SK-N-SH (cell line): ENCODE measurements at regions not wholly inside any gene's neighbourhood (a gene's known extent, or its start where the extent isn't known, plus 50 kb on each side); places are given as distances from the start of the nearest gene placed in this dataset.

Experiments used
- CTCF ChIA-PET: fragments of 300-600, 350-600 bp; formaldehyde crosslinking; extraction: SDS; loops from one replicate; lab custom pipeline; 2021; lab: Yijun Ruan, JAX
- POLR2A ChIA-PET: fragments of 350-600 bp; sonication (Branson Sonifier 250); formaldehyde crosslinking; extraction: SDS; loops from one replicate; lab custom pipeline; 2020; ENCODE audit warnings: antibody characterized with exemption, inconsistent platforms; lab: Yijun Ruan, JAX
- DNase-seq: peaks from one replicate; pipeline ENCODE4 v3.0.0; 2012
- H2AFZ ChIP-seq: fragments of 200-600 bp; sonication (generic); 2 replicates; pipeline ENCODE4 v1.8.1; 2016; ENCODE audit warnings: antibody characterized with exemption, mild to moderate bottlenecking, low read depth
- H3F3A ChIP-seq: fragments of 200-600 bp; sonication (generic); replicated peaks from 2 replicates; pipeline ENCODE3; 2016; ENCODE audit warnings: antibody characterized with exemption, mild to moderate bottlenecking; ENCODE audit not compliant: insufficient read depth
- H3K27ac ChIP-seq, 2 experiments: fragments of 200-500 bp in 1 of 2; fragments of 200-600 bp in 1 of 2; sonication (Bioruptor generic) in 1 of 2; sonication (generic), shearing (Covaris generic) in 1 of 2; 2 replicates each; pipeline versions ENCODE4 v1.5.1 to v1.6.1; 2014 to 2016; ENCODE audit warnings: low read depth in 2 of 2, inconsistent platforms in 1 of 2, low read length in 1 of 2, mild to moderate bottlenecking in 1 of 2, mixed read lengths in 1 of 2
- H3K27me3 ChIP-seq: fragments of 200-600 bp; sonication (generic), shearing (Covaris generic); 2 replicates; pipeline ENCODE4 v1.6.1; 2016; ENCODE audit warnings: mixed run types; ENCODE audit not compliant: insufficient read depth
- H3K36me3 ChIP-seq, 2 experiments: fragments of 200-500 bp in 1 of 2; fragments of 200-600 bp in 1 of 2; sonication (Bioruptor generic) in 1 of 2; sonication (generic) in 1 of 2; replicated peaks in 1 of 2; 2 replicates each; pipeline versions ENCODE3 to v1.5.1; 2014 to 2016; ENCODE audit warnings: low read length in 1 of 2, mild to moderate bottlenecking in 1 of 2; ENCODE audit not compliant: insufficient read depth in 2 of 2, control insufficient read depth in 1 of 2
- H3K4me1 ChIP-seq, 2 experiments: fragments of 200-500 bp in 1 of 2; fragments of 200-600 bp in 1 of 2; sonication (Bioruptor generic) in 1 of 2; sonication (generic), shearing (Covaris generic) in 1 of 2; 2 replicates each; pipeline versions ENCODE4 v1.5.1 to v1.6.1; 2014 to 2016; ENCODE audit warnings: low read depth in 1 of 2, low read length in 1 of 2, mixed run types in 1 of 2; ENCODE audit not compliant: insufficient read depth in 2 of 2, control insufficient read depth in 1 of 2
- H3K4me2 ChIP-seq: fragments of 200-600 bp; sonication (generic), shearing (Covaris generic); 2 replicates; pipeline ENCODE4 v1.6.1; 2017; ENCODE audit warnings: mixed run types
- H3K4me3 ChIP-seq, 2 experiments: fragments of 200-500 bp in 1 of 2; fragments of 200-600 bp in 1 of 2; sonication (Bioruptor generic) in 1 of 2; sonication (generic), shearing (Covaris generic) in 1 of 2; 2 replicates each; pipeline versions ENCODE4 v1.5.1 to v1.8.1; 2014 to 2016; ENCODE audit warnings: low read depth in 2 of 2, inconsistent platforms in 1 of 2, low read length in 1 of 2, mild to moderate bottlenecking in 1 of 2, mixed read lengths in 1 of 2, moderate library complexity in 1 of 2
- H3K79me2 ChIP-seq: fragments of 200-600 bp; sonication (generic); 2 replicates; pipeline ENCODE4 v1.8.1; 2017; ENCODE audit warnings: mild to moderate bottlenecking; ENCODE audit not compliant: insufficient read depth
- H3K9ac ChIP-seq: fragments of 200-600 bp; sonication (generic); 2 replicates; pipeline ENCODE4 v1.6.1; 2017; ENCODE audit warnings: mixed run types
- H3K9me2 ChIP-seq: fragments of 200-600 bp; sonication (generic); 2 replicates; pipeline ENCODE4 v1.6.1; 2017; ENCODE audit warnings: mixed run types
- H3K9me3 ChIP-seq: fragments of 200-600 bp; sonication (generic); 2 replicates; pipeline ENCODE4 v1.6.1; 2017; ENCODE audit warnings: mixed run types, mild to moderate bottlenecking, moderate library complexity
- H4K20me1 ChIP-seq: fragments of 200-600 bp; sonication (generic); 2 replicates; pipeline ENCODE4 v1.6.1; 2017; ENCODE audit warnings: mild to moderate bottlenecking, mixed run types; ENCODE audit not compliant: insufficient read depth
- ELF1 ChIP-seq: IDR thresholded peaks from 2 replicates; pipeline ENCODE4 v1.4.0; 2012
- EP300 ChIP-seq, 2 experiments: IDR thresholded peaks; 2 replicates each; pipeline versions ENCODE4 v1.4.0 to v1.6.1; 2012; ENCODE audit warnings: borderline replicate concordance in 1 of 2, low read depth in 1 of 2, low read length in 1 of 2
- FOSL2 ChIP-seq: IDR thresholded peaks from 2 replicates; pipeline ENCODE4 v1.4.0; 2012; ENCODE audit warnings: low read depth, mild to moderate bottlenecking, moderate library complexity, borderline replicate concordance
- JUND ChIP-seq: IDR thresholded peaks from 2 replicates; pipeline ENCODE4 v1.4.0; 2012
- MEF2A ChIP-seq: IDR thresholded peaks from 2 replicates; pipeline ENCODE4 v1.4.0; 2012; ENCODE audit warnings: low read depth, borderline replicate concordance
- NRF1 ChIP-seq: IDR thresholded peaks from 2 replicates; pipeline ENCODE4 v1.6.1; 2012; ENCODE audit warnings: low read depth, mild to moderate bottlenecking, low read length
- POLR2AphosphoS5 ChIP-seq: IDR thresholded peaks from 2 replicates; pipeline ENCODE4 v1.6.1; 2012; ENCODE audit warnings: low read depth, low read length
- RAD21 ChIP-seq: IDR thresholded peaks from 2 replicates; pipeline ENCODE4 v1.6.1; 2012; ENCODE audit warnings: mild to moderate bottlenecking, low read length
- TCF12 ChIP-seq: IDR thresholded peaks from 2 replicates; pipeline ENCODE4 v1.4.0; 2012
- WGBS: methylation state at CpG from one replicate; pipeline ENCODE4 v1.1.6; 2017; ENCODE audit warnings: low lambda C conversion rate; 5-methylcytosine and 5-hydroxymethylcytosine counted together
- TF ChIP-seq, protein P1 (sequence below): IDR thresholded peaks from 2 replicates; pipeline ENCODE4 v1.4.0; 2012; ENCODE audit warnings: low read depth, borderline replicate concordance
- TF ChIP-seq, protein P2 (sequence below): fragments of 150-350 bp; IDR thresholded peaks from 2 replicates; pipeline ENCODE4 v1.6.1; 2016; ENCODE audit warnings: mild to moderate bottlenecking, low read depth, low read length
- TF ChIP-seq, protein P3 (sequence below): IDR thresholded peaks from 2 replicates; pipeline ENCODE4 v1.6.1; 2012; ENCODE audit warnings: mild to moderate bottlenecking, low read depth, low read length, moderate library complexity
- TF ChIP-seq, protein P4 (sequence below): IDR thresholded peaks from 2 replicates; pipeline ENCODE4 v1.4.0; 2012; ENCODE audit warnings: low read depth, borderline replicate concordance

DNA sequence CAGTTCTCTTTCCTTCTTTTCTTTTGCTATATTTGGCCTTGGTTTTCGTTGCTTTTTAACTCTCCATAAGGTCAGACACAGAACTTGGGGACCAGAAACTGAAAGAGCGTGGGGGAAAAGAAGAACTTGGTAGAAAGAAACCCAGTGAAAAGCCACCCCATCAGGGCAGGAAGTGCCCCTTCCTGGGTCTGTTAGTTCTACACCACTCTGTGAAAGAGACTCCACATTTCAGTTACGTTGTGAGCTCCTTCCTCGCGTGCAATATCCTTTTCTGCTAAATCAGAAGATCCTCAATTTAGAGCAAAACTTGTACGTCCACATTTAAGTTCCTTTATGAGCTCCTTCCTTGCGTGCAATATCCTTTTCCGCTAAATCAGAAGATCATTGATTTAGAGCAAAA is 220.6 kb upstream of the FOXK1 start:
- peaks cover 6% of the 10 kb centered on the region; the same call in 1 of the 2 replicates for H3K9me3 ChIP-seq

DNA sequence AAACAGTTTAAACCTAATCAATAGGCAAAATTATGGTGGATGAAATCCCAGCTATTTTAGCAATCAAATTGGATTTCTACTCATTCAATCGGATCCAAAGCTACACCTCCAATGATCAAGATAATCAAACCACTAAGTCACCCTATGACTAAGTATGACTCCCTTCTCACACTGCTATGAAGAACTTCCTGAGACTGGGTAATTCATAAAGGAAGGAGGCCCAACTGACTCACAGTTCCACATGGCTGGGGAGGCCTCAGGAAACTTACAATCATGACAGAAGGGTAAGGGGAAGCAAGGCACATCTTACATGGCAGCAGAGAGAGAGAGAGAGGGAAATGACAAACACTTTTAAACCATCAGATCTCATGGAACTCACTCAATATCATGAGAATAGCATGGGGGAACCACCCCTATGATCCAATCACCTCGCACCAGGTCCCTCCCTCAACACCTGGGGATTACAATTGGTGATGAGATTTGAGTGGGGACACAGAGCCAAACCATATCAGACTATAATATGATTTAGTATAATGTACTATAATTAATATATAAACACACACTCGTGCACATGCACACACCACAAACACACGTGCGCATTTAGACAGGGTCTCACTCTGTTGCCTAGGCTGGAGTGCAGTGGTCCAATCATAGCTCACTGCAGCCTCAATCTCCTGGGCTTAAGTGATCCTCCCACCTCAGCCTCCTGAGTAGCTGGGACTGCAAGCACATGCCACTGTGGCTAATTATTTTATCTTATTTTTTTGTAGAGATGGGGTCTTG is 213.6 kb upstream of the FOXK1 start:
- Histone ChIP-seq H2AFZ (no peak overlapping the region), H3K4me2 (no peak overlapping the region), H3K4me1 (no peaks in the 10 kb centered on the region), H3K9ac (no peak overlapping the region), H3K79me2 (no peaks in the 10 kb centered on the region), H3K36me3 (no peaks in the 10 kb centered on the region), H3K27ac (no peak overlapping the region), H4K20me1 (no peaks in the 10 kb centered on the region), H3F3A (no peaks in the 10 kb centered on the region), H3K27me3 (no peaks in the 10 kb centered on the region), H3K4me3 (no peak overlapping the region), H3K9me2 (no peaks in the 10 kb centered on the region), H3K9me3 (peaks cover 8% of the 10 kb centered on the region; the same call in 1 of the 2 replicates)
- 44% methylated on average over 5 of the region's 5 CpGs for WGBS
- ChIA-PET POLR2A (no interaction called here), CTCF (interaction anchor here (1.0 to 2.2 kb wide), 2 partner anchors 11 to 366 kb away, joined by 4 to 9 read pairs; no protein-coding TSS in a partner anchor)
- DNase-seq, result no peak
- TF ChIP-seq JUND, result no peak
- TF ChIP-seq, protein P1, sequence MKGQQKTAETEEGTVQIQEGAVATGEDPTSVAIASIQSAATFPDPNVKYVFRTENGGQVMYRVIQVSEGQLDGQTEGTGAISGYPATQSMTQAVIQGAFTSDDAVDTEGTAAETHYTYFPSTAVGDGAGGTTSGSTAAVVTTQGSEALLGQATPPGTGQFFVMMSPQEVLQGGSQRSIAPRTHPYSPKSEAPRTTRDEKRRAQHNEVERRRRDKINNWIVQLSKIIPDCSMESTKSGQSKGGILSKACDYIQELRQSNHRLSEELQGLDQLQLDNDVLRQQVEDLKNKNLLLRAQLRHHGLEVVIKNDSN, result no peak
- TF ChIP-seq, protein P2, sequence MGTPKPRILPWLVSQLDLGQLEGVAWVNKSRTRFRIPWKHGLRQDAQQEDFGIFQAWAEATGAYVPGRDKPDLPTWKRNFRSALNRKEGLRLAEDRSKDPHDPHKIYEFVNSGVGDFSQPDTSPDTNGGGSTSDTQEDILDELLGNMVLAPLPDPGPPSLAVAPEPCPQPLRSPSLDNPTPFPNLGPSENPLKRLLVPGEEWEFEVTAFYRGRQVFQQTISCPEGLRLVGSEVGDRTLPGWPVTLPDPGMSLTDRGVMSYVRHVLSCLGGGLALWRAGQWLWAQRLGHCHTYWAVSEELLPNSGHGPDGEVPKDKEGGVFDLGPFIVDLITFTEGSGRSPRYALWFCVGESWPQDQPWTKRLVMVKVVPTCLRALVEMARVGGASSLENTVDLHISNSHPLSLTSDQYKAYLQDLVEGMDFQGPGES, result no peak
- TF ChIP-seq EP300 (IDR thresholded peaks at IDR 0.05; ENCODE audit: borderline replicate concordance in 1 of 2, low read depth in 1 of 2, low read length in 1 of 2), result no peak
- TF ChIP-seq TCF12, result no peak
- TF ChIP-seq, protein P3, sequence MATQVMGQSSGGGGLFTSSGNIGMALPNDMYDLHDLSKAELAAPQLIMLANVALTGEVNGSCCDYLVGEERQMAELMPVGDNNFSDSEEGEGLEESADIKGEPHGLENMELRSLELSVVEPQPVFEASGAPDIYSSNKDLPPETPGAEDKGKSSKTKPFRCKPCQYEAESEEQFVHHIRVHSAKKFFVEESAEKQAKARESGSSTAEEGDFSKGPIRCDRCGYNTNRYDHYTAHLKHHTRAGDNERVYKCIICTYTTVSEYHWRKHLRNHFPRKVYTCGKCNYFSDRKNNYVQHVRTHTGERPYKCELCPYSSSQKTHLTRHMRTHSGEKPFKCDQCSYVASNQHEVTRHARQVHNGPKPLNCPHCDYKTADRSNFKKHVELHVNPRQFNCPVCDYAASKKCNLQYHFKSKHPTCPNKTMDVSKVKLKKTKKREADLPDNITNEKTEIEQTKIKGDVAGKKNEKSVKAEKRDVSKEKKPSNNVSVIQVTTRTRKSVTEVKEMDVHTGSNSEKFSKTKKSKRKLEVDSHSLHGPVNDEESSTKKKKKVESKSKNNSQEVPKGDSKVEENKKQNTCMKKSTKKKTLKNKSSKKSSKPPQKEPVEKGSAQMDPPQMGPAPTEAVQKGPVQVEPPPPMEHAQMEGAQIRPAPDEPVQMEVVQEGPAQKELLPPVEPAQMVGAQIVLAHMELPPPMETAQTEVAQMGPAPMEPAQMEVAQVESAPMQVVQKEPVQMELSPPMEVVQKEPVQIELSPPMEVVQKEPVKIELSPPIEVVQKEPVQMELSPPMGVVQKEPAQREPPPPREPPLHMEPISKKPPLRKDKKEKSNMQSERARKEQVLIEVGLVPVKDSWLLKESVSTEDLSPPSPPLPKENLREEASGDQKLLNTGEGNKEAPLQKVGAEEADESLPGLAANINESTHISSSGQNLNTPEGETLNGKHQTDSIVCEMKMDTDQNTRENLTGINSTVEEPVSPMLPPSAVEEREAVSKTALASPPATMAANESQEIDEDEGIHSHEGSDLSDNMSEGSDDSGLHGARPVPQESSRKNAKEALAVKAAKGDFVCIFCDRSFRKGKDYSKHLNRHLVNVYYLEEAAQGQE, result no peak

More for the DNA sequence above, 220.6 kb upstream of the FOXK1 start:
- Histone ChIP-seq H3K27me3 (no peaks in the 10 kb centered on the region), H3K4me3 (no peak overlapping the region), H2AFZ (no peak overlapping the region), H3K9ac (no peak overlapping the region), H3K79me2 (no peaks in the 10 kb centered on the region), H3K9me2 (no peaks in the 10 kb centered on the region), H3K4me1 (no peaks in the 10 kb centered on the region), H3K27ac (no peak overlapping the region), H4K20me1 (no peaks in the 10 kb centered on the region), H3K36me3 (no peaks in the 10 kb centered on the region), H3F3A (no peaks in the 10 kb centered on the region), H3K4me2 (no peak overlapping the region)
- ChIA-PET CTCF (interaction anchor here (0.6 to 0.8 kb wide), 2 partner anchors 9 to 701 kb away, joined by 3 read pairs; no protein-coding TSS in a partner anchor), POLR2A (no interaction called here)
- TF ChIP-seq, protein P3, result no peak
- TF ChIP-seq JUND (no peak), ELF1 (no peak), MEF2A (no peak), NRF1 (no peak), RAD21 (no peak), POLR2AphosphoS5 (no peak), FOSL2 (no peak)
- TF ChIP-seq, protein P4, sequence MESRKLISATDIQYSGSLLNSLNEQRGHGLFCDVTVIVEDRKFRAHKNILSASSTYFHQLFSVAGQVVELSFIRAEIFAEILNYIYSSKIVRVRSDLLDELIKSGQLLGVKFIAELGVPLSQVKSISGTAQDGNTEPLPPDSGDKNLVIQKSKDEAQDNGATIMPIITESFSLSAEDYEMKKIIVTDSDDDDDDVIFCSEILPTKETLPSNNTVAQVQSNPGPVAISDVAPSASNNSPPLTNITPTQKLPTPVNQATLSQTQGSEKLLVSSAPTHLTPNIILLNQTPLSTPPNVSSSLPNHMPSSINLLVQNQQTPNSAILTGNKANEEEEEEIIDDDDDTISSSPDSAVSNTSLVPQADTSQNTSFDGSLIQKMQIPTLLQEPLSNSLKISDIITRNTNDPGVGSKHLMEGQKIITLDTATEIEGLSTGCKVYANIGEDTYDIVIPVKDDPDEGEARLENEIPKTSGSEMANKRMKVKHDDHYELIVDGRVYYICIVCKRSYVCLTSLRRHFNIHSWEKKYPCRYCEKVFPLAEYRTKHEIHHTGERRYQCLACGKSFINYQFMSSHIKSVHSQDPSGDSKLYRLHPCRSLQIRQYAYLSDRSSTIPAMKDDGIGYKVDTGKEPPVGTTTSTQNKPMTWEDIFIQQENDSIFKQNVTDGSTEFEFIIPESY, result no peak
- WGBS, result 47% methylated on average over 8 of the region's 8 CpGs
- DNase-seq, result no peak
